ENCODE measurements at regions not wholly inside any gene's neighbourhood (a gene's known extent, or its start where the extent isn't known, plus 50 kb on each side); places are given as distances from the start of the nearest gene placed in this dataset.

DNA sequence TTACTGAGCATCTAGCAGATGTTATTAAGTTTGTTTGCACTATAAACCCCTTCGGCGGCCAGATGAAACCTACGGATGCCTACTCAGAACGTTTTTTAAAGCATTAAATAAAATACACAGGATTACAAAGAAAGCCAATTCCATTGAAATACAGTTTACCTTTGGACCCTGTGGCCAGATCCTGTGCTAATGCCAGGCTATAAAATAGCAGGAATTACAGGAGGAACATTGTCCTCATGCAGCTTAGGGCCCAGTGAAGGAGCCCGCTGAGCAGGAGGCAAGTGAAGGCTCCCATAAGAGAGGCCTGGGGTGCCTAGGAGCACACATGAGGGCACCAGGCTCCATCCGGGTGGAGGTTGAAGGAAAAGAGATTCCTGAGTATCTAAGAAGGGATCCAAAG, 310.4 kb downstream of the MTX2 start:
- Mint-ChIP-seq H3K27ac (ENCODE audit: unreplicated experiment) (no peak overlapping the region), H3K4me3 (ENCODE audit: unreplicated experiment) (no peak overlapping the region), H3K27me3 (ENCODE audit: insufficient read depth, unreplicated experiment) (peaks cover 6% of the 10 kb centered on the region), H3K36me3 (ENCODE audit: insufficient read depth, unreplicated experiment) (no peaks in the 10 kb centered on the region), H3K4me1 (ENCODE audit: low read depth, unreplicated experiment) (no peaks in the 10 kb centered on the region), H3K9me3 (ENCODE audit: unreplicated experiment) (no peaks in the 10 kb centered on the region)
- DNase-seq, result no peak
- Histone ChIP-seq H3K27me3 (replicated peaks; ENCODE audit: control insufficient read depth, insufficient read depth, low read length) (no peaks in the 10 kb centered on the region), H3K4me3 (ENCODE audit: low read depth, low read length) (no peak overlapping the region), H3K4me1 (no peaks in the 10 kb centered on the region), H3K36me3 (ENCODE audit: control insufficient read depth, insufficient read depth, low read length) (no peaks in the 10 kb centered on the region), H3K9me3 (no peaks in the 10 kb centered on the region)
- POLR2A ChIA-PET, result no interaction called here
- CTCF ChIA-PET, result no interaction called here
- intact Hi-C loops (cut with micrococcal nuclease; ENCODE audit: unreplicated experiment), result no loop called here
- no peak for TF ChIP-seq CTCF (IDR thresholded peaks at IDR 0.05; ENCODE audit: insufficient read depth in 1 of 2, low read depth in 1 of 2, low read length in 1 of 2, severe bottlenecking in 1 of 2, unreplicated experiment in 1 of 2)
- BruUV-seq (replicated peaks), result no TSS peak

DNA sequence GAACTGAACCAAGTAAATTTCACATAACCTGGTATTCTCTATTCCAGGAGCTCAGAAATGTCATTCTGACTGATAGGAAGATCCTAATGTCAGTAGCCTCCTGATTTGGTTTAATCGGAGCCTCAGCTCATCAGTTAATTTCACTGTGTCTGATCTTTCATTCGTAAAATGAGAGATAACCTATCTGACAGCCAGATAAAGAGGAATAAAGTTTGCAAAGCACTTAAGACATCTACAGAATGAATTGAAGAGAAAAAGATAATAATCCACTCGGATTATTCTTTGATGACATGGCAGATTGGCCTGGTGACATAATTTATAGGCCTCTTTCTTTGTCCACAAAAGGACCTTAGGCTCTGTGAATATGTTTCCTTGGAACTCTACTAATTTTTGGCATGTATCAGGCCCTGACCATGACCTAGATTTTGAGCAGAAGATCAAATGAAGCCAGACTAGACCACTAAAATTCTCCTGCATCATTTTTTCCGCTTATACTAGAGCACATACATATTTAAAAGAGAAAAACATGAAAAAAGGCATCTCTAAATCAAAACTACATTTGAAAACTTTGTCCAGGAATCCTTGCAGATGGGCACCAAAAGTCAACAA, 312.4 kb downstream of the MTX2 start:
- H3K4me3 Mint-ChIP-seq (ENCODE audit: unreplicated experiment), result no peak overlapping the region
- BruUV-seq (replicated peaks), result no TSS peak
- ChIA-PET CTCF (no interaction called here), POLR2A (no interaction called here)
- intact Hi-C loops (cut with micrococcal nuclease; ENCODE audit: unreplicated experiment), result no loop called here
- no peak for TF ChIP-seq CTCF (IDR thresholded peaks at IDR 0.05; ENCODE audit: insufficient read depth in 1 of 2, low read depth in 1 of 2, low read length in 1 of 2, severe bottlenecking in 1 of 2, unreplicated experiment in 1 of 2)
- DNase-seq, result no peak
- H3K27ac Mint-ChIP-seq (ENCODE audit: unreplicated experiment), result no peak overlapping the region
- no peaks in the 10 kb centered on the region for H3K9me3 Mint-ChIP-seq (ENCODE audit: unreplicated experiment)
- H3K36me3 Mint-ChIP-seq (ENCODE audit: insufficient read depth, unreplicated experiment), result no peaks in the 10 kb centered on the region
- Histone ChIP-seq H3K4me3 (ENCODE audit: low read depth, low read length) (no peak overlapping the region), H3K36me3 (ENCODE audit: control insufficient read depth, insufficient read depth, low read length) (no peaks in the 10 kb centered on the region), H3K9me3 (no peaks in the 10 kb centered on the region), H3K4me1 (no peaks in the 10 kb centered on the region), H3K27me3 (replicated peaks; ENCODE audit: control insufficient read depth, insufficient read depth, low read length) (no peaks in the 10 kb centered on the region)
- H3K27me3 Mint-ChIP-seq (ENCODE audit: insufficient read depth, unreplicated experiment), result peaks cover 8% of the 10 kb centered on the region
- no peaks in the 10 kb centered on the region for H3K4me1 Mint-ChIP-seq (ENCODE audit: low read depth, unreplicated experiment)

GRCh38 chr2:176582176-176582575, 312.9 kb downstream of the MTX2 start:
- Histone ChIP-seq H3K36me3 (ENCODE audit: control insufficient read depth, insufficient read depth, low read length) (no peaks in the 10 kb centered on the region), H3K4me3 (ENCODE audit: low read depth, low read length) (no peak overlapping the region), H3K27me3 (replicated peaks; ENCODE audit: control insufficient read depth, insufficient read depth, low read length) (no peaks in the 10 kb centered on the region), H3K4me1 (no peaks in the 10 kb centered on the region), H3K9me3 (no peaks in the 10 kb centered on the region)
- Mint-ChIP-seq H3K4me3 (ENCODE audit: unreplicated experiment) (no peak overlapping the region), H3K9me3 (ENCODE audit: unreplicated experiment) (no peaks in the 10 kb centered on the region), H3K27me3 (ENCODE audit: insufficient read depth, unreplicated experiment) (peaks cover 8% of the 10 kb centered on the region), H3K36me3 (ENCODE audit: insufficient read depth, unreplicated experiment) (no peaks in the 10 kb centered on the region), H3K4me1 (ENCODE audit: low read depth, unreplicated experiment) (no peaks in the 10 kb centered on the region), H3K27ac (ENCODE audit: unreplicated experiment) (no peak overlapping the region)
- DNase-seq, result no peak
- TF ChIP-seq CTCF (IDR thresholded peaks at IDR 0.05; ENCODE audit: insufficient read depth in 1 of 2, low read depth in 1 of 2, low read length in 1 of 2, severe bottlenecking in 1 of 2, unreplicated experiment in 1 of 2), result no peak
- intact Hi-C loops (cut with micrococcal nuclease; ENCODE audit: unreplicated experiment), result no loop called here
- BruUV-seq (replicated peaks), result no TSS peak
- CTCF ChIA-PET, result no interaction called here
- POLR2A ChIA-PET, result no interaction called here

Data from Caco-2 (cell line).